ENCODE measurements at regions not wholly inside any gene's neighbourhood (a gene's known extent, or its start where the extent isn't known, plus 50 kb on each side); places are given as distances from the start of the nearest gene placed in this dataset.

DNA sequence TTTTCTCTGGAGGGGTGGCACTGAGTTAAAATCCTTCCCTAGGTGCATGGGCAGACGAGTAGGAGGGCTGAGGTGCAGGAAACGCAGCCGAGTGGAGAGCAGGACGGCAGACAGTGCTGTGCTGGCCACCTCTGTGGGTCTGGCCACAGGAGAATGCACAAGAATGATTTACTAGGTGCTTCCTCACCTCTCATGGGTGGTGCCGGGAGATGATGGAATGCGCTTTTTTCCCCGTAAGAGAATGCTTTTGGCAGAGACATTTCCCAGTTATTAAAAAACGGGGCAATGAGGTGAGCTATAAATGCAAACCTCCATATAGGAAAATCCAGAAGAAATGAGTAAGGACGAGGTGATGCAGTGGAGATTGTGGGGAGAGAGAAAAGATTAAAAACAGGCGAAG, 86.1 kb downstream of the ADAMTS15 start:
- TF ChIP-seq, protein P1, sequence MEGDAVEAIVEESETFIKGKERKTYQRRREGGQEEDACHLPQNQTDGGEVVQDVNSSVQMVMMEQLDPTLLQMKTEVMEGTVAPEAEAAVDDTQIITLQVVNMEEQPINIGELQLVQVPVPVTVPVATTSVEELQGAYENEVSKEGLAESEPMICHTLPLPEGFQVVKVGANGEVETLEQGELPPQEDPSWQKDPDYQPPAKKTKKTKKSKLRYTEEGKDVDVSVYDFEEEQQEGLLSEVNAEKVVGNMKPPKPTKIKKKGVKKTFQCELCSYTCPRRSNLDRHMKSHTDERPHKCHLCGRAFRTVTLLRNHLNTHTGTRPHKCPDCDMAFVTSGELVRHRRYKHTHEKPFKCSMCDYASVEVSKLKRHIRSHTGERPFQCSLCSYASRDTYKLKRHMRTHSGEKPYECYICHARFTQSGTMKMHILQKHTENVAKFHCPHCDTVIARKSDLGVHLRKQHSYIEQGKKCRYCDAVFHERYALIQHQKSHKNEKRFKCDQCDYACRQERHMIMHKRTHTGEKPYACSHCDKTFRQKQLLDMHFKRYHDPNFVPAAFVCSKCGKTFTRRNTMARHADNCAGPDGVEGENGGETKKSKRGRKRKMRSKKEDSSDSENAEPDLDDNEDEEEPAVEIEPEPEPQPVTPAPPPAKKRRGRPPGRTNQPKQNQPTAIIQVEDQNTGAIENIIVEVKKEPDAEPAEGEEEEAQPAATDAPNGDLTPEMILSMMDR (IDR thresholded peaks at IDR 0.05): no peak
- TF ChIP-seq POLR2A (IDR thresholded peaks at IDR 0.05) (no peak), EP300 (IDR thresholded peaks at IDR 0.05) (no peak)
